Mesendoderm (in vitro differentiated cells): ENCODE measurements at regions not wholly inside any gene's neighbourhood (a gene's known extent, or its start where the extent isn't known, plus 50 kb on each side); places are given as distances from the start of the nearest gene placed in this dataset.

Experiments
- DNase-seq: peaks from one replicate; pipeline ENCODE4 v3.0.0; 2013
- H2AK5ac ChIP-seq: 2 replicates; pipeline ENCODE4 v1.6.1; 2013; ENCODE audit warnings: low read length, inconsistent platforms
- H2BK120ac ChIP-seq: 2 replicates; pipeline ENCODE4 v1.6.1; 2013; ENCODE audit warnings: low read depth, mild to moderate bottlenecking, low read length, moderate library complexity, mixed read lengths
- H2BK15ac ChIP-seq: replicated peaks from 2 replicates; pipeline ENCODE4 v1.6.1; 2013; ENCODE audit warnings: low read depth, mild to moderate bottlenecking, moderate library complexity
- H2BK5ac ChIP-seq: 2 replicates; pipeline ENCODE4 v1.6.1; 2013; ENCODE audit warnings: low read length, inconsistent platforms
- H3K18ac ChIP-seq: 2 replicates; pipeline ENCODE4 v1.6.1; 2013; ENCODE audit warnings: mild to moderate bottlenecking, low read length, mixed read lengths
- H3K23ac ChIP-seq: one replicate; pipeline ENCODE4 v1.6.1; 2013; ENCODE audit warnings: low read length
- H3K27ac ChIP-seq: 2 replicates; pipeline ENCODE4 v1.5.1; 2013; ENCODE audit warnings: low read depth, mild to moderate bottlenecking, inconsistent platforms, low read length, moderate library complexity
- H3K27me3 ChIP-seq: 2 replicates; pipeline ENCODE4 v1.6.1; 2013; ENCODE audit warnings: low read length, control low read depth, mild to moderate bottlenecking, inconsistent platforms; ENCODE audit not compliant: insufficient read depth, poor library complexity
- H3K36me3 ChIP-seq: 2 replicates; pipeline ENCODE4 v1.6.1; 2013; ENCODE audit warnings: low read length, inconsistent platforms; ENCODE audit not compliant: control insufficient read depth, insufficient read depth
- H3K4ac ChIP-seq: one replicate; pipeline ENCODE4 v1.6.1; 2013; ENCODE audit warnings: low read depth, mild to moderate bottlenecking, low read length, moderate library complexity
- H3K4me1 ChIP-seq: 2 replicates; pipeline ENCODE4 v1.6.1; 2013; ENCODE audit warnings: low read depth, low read length, inconsistent platforms; ENCODE audit not compliant: control insufficient read depth
- H3K4me2 ChIP-seq: 2 replicates; pipeline ENCODE4 v1.6.1; 2013; ENCODE audit warnings: low read length
- H3K4me3 ChIP-seq: 2 replicates; pipeline ENCODE4 v1.5.1; 2013; ENCODE audit warnings: mild to moderate bottlenecking, low read length
- H3K56ac ChIP-seq: one replicate; pipeline ENCODE4 v1.6.1; 2013; ENCODE audit warnings: low read length
- H3K79me1 ChIP-seq: 2 replicates; pipeline ENCODE4 v1.6.1; 2013; ENCODE audit warnings: low read length, inconsistent platforms
- H3K79me2 ChIP-seq: 2 replicates; pipeline ENCODE4 v1.6.1; 2013; ENCODE audit warnings: mild to moderate bottlenecking, low read length; ENCODE audit not compliant: control insufficient read depth, insufficient read depth
- H3K9ac ChIP-seq: 2 replicates; pipeline ENCODE4 v1.6.1; 2013; ENCODE audit warnings: low read length, inconsistent platforms
- H4K5ac ChIP-seq: one replicate; pipeline ENCODE4 v1.6.1; 2013; ENCODE audit warnings: low read length
- H4K8ac ChIP-seq: one replicate; pipeline ENCODE4 v1.6.1; 2013; ENCODE audit warnings: low read depth, mild to moderate bottlenecking, control low read depth, low read length, moderate library complexity
- WGBS: extraction: QIAGEN DNeasy Blood & Tissue Kit; methylation state at CpG from one replicate; pipeline ENCODE4 v1.1.7; 2013; ENCODE audit warnings: low lambda C conversion rate, missing lambda C conversion rate; ENCODE audit not compliant: insufficient coverage; ENCODE audit errors: extremely low coverage; 5-methylcytosine and 5-hydroxymethylcytosine counted together

DNA sequence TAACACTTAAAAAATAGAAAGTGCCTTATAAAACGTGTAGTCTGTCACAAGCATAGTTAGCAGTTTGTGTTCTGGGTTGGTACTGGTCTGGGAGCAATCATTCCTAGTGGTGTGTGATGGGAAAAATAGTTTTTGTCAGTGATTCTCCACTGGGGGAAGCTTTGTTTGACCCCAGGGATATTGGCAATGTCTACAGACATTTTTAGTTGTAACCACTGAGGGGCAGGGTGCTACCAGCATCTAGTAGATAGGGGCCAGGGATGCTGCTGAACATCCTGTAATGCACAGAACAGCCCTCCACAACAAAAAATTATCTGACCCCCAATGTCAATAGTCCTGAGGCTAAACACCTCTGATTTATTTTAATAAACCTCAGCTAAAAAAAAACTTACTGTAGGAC is 51.6 kb upstream of the CREB5 start:
- Histone ChIP-seq H4K5ac (no peak overlapping the region), H2BK120ac (no peak overlapping the region), H3K4me3 (no peak overlapping the region), H2AK5ac (no peak overlapping the region), H3K4me2 (no peak overlapping the region), H3K56ac (no peak overlapping the region), H3K27ac (no peak overlapping the region), H3K79me2 (no peaks in the 10 kb centered on the region), H2BK15ac (no peak overlapping the region), H3K9ac (no peak overlapping the region), H3K4me1 (no peaks in the 10 kb centered on the region), H3K79me1 (no peaks in the 10 kb centered on the region), H3K36me3 (no peaks in the 10 kb centered on the region), H3K27me3 (no peaks in the 10 kb centered on the region), H2BK5ac (no peak overlapping the region), H3K18ac (no peak overlapping the region), H3K4ac (no peak overlapping the region), H3K23ac (no peak overlapping the region), H4K8ac (no peak overlapping the region)
- WGBS, result no CpG with 5 or more reads among the region's 1 CpG
- DNase-seq, result peak; percentile 38

DNA sequence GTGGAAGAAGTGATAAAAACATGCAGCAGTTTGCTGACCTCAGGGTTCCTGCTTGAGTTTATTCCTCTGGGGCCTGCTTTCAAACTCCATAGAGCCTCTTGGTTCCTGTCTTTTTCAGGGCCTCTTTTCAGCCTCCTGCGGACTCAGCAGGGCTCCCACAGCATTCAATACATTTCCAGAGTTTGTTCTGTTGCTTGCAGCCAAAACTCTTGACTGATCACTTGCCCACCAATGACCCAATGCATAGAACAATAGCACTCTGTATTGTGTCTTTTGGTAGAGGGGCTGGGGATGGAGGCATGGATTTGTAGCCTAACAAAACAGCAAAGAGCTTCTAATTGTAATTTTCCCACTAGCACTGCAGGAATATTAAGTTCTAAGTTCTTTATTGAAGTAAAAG is 50.8 kb upstream of the CREB5 start:
- no peak overlapping the region for H2AK5ac ChIP-seq
- no peak overlapping the region for H3K18ac ChIP-seq
- H4K5ac ChIP-seq, result no peak overlapping the region
- H4K8ac ChIP-seq, result no peak overlapping the region
- no peak for DNase-seq
- no CpG with 5 or more reads among the region's 1 CpG for WGBS
- H3K4ac ChIP-seq, result no peak overlapping the region
- no peak overlapping the region for H2BK15ac ChIP-seq
- H2BK120ac ChIP-seq, result no peak overlapping the region
- no peak overlapping the region for H3K23ac ChIP-seq
- H2BK5ac ChIP-seq, result no peak overlapping the region
- H3K79me2 ChIP-seq, result no peaks in the 10 kb centered on the region
- no peak overlapping the region for H3K4me3 ChIP-seq
- H3K79me1 ChIP-seq, result no peaks in the 10 kb centered on the region
- no peaks in the 10 kb centered on the region for H3K36me3 ChIP-seq
- no peak overlapping the region for H3K9ac ChIP-seq
- no peak overlapping the region for H3K4me2 ChIP-seq
- H3K27ac ChIP-seq, result no peak overlapping the region
- H3K4me1 ChIP-seq, result no peaks in the 10 kb centered on the region
- peak overlapping the region; percentile 9 for H3K56ac ChIP-seq
- H3K27me3 ChIP-seq, result no peaks in the 10 kb centered on the region

DNA sequence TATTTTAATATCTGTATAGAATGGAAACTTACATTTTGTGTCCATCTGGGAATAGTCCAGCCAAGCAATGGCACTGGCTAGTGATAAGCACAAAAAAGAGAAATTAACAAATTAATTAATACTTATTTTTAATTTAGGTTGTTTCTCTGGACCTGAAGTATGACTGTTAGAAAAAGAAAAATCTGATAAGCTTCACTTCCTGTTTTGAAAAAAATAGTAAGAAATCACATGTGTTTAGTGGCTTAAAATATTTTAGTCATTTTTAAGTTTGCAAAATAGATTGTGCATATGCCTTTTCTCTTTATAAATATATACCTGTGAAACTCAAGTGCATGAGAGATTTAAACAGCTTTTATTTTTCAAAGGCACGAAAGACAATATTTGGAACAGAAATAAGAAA is 50.1 kb upstream of the CREB5 start:
- Histone ChIP-seq H4K5ac (no peak overlapping the region), H2BK120ac (no peak overlapping the region), H3K4me3 (no peak overlapping the region), H3K18ac (no peak overlapping the region), H3K79me1 (no peaks in the 10 kb centered on the region), H3K27ac (no peak overlapping the region), H3K36me3 (no peaks in the 10 kb centered on the region), H3K56ac (no peak overlapping the region), H4K8ac (no peak overlapping the region), H2BK15ac (no peak overlapping the region), H3K27me3 (no peaks in the 10 kb centered on the region), H3K23ac (no peak overlapping the region), H2AK5ac (no peak overlapping the region), H3K4me1 (no peaks in the 10 kb centered on the region), H3K79me2 (no peaks in the 10 kb centered on the region), H3K4me2 (no peak overlapping the region), H3K4ac (no peak overlapping the region), H3K9ac (no peak overlapping the region), H2BK5ac (no peak overlapping the region)
- no CpG with 5 or more reads among the region's 1 CpG for WGBS
- no peak for DNase-seq
